GM12872 (cell line): ENCODE measurements at regions not wholly inside any gene's neighbourhood (a gene's known extent, or its start where the extent isn't known, plus 50 kb on each side); places are given as distances from the start of the nearest gene placed in this dataset.

ENCODE experiments used
- TF ChIP-seq, protein P1 (sequence below): IDR thresholded peaks from 3 replicates; pipeline ENCODE4 v1.5.1; 2011; ENCODE audit warnings: low read depth, mild to moderate bottlenecking, low read length, moderate library complexity; ENCODE audit not compliant: insufficient read depth

DNA sequence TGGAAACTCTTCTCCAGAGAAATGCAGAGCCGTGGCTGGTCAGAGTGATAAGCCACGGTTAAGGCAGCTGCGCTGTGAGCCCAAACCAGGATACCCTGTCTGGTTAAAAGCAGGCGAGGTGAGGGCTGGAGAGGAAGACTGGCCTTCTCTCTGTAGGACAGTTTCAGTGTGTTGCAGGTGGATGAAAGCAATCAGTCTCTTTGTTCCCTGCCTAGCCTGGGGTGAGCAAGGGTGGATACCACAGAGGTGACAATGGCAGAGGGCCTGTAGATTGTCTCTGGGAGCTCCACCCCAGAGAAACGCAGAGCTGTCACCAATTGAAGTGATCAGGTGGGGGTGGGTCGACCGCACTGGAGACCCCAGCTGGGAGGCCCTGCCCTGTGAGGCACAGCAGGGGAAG is 621.9 kb downstream of the LRFN5 start:
- TF ChIP-seq, protein P1, sequence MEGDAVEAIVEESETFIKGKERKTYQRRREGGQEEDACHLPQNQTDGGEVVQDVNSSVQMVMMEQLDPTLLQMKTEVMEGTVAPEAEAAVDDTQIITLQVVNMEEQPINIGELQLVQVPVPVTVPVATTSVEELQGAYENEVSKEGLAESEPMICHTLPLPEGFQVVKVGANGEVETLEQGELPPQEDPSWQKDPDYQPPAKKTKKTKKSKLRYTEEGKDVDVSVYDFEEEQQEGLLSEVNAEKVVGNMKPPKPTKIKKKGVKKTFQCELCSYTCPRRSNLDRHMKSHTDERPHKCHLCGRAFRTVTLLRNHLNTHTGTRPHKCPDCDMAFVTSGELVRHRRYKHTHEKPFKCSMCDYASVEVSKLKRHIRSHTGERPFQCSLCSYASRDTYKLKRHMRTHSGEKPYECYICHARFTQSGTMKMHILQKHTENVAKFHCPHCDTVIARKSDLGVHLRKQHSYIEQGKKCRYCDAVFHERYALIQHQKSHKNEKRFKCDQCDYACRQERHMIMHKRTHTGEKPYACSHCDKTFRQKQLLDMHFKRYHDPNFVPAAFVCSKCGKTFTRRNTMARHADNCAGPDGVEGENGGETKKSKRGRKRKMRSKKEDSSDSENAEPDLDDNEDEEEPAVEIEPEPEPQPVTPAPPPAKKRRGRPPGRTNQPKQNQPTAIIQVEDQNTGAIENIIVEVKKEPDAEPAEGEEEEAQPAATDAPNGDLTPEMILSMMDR: no peak

DNA sequence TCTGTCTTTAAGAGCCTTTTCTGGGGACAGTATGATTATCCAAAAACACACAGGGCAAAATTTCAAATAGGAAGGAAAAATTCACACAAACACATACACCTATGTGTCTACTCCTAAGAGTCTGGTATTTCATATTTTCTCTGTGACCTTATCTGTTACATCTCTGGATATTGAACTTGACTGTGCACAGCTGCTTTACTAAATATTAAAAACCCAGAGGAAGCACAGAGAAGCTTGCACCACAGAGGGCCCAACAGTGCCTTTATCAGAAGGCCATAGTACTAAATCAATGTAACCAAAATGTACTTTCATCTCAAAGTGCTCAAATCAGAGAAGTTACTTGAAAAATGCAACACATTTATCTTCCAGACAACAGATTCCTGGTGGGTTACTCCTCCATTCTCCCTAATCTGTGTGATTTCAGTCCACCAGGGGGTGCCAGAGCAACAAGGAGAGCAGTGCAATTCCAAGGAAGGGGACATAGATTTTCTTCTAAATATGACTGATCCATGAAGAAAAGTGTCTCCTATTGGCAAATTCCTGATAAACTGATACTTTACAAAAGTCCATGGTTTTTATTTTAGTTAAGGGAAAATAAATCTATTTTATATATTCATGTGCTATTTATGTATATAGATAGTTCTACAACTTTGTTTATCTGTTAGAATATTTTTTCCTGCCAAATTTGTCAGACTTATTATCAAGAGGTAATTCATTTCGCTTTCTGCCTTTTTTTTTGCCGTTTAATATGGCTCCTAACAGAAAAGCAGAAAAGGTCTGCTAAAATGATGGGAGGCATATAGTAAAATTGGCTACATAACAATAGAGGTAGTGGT is 617.6 kb downstream of the LRFN5 start:
- TF ChIP-seq, protein P1: peak; percentile 54

- TF ChIP-seq, protein P1: no peak
Measured at GRCh38 chr14:42222924-42223471, 616.3 kb downstream of the LRFN5 start.

- TF ChIP-seq, protein P1: no peak
Measured at GRCh38 chr14:42214981-42215491, 608.4 kb downstream of the LRFN5 start.

- TF ChIP-seq, protein P1: no peak
Measured at GRCh38 chr14:42200957-42201356, 594.3 kb downstream of the LRFN5 start.

DNA sequence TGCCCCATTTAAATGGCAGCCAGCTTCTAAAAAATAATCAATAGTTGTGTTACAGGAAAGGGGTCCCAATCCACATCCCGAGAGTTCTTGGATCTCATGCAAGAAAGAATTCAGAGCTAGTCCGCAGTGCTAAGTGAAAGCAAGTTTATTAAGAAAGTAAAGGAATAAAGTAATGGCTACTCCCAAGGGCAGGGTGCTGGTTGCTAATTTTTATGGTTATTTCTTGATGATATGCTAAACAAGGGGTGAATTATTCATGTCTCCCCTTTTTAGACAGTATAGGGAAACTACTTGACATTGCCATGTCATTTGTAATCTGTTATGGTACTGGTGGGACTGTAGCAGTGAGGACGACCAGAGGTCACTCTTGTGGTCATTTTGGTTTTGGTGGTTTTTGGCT is 591.3 kb downstream of the LRFN5 start:
- TF ChIP-seq, protein P1: no peak

GRCh38 chr14:42192738-42193653 is 586.3 kb downstream of the LRFN5 start:
- TF ChIP-seq, protein P1: no peak
